HG03039 (cell line): ENCODE measurements at regions not wholly inside any gene's neighbourhood (a gene's known extent, or its start where the extent isn't known, plus 50 kb on each side); places are given as distances from the start of the nearest gene placed in this dataset.
"Not testable (repeated sequence)": the region's sequence is repeated elsewhere in the genome, so short reads cannot be mapped to it uniquely, and the experiment has no call there.

ENCODE experiments used
- ATAC-seq: cut with Tn5 transposase; IDR thresholded peaks from one replicate; pipeline ENCODE4 v1.9.1; 2021; ENCODE audit warnings: mild to moderate bottlenecking, moderate library complexity; ENCODE audit not compliant: unreplicated experiment

DNA sequence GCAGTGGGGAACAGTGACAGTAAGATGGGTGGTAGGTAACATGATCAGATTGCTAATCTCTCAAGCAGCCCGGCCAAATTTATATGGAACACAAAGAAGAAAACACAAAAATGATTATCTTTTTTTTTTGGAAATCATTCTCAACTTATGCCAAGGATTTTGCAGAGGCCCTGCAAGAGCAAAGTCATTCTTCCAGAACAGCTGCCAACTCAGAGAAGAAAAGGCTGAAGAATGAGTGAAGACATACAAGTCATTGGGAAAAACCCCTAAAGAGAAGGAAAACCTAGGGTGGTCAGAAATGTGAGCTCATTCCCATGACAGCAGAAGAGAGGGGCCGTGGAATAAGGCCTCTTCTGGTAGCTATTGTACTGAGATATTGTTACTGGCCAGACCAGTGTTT lies 246.7 kb downstream of the SHOX2 start:
- ATAC-seq = no peak

GRCh38 chr3:157858821-157859220 lies 247.4 kb downstream of the SHOX2 start:
- no peak for ATAC-seq

DNA sequence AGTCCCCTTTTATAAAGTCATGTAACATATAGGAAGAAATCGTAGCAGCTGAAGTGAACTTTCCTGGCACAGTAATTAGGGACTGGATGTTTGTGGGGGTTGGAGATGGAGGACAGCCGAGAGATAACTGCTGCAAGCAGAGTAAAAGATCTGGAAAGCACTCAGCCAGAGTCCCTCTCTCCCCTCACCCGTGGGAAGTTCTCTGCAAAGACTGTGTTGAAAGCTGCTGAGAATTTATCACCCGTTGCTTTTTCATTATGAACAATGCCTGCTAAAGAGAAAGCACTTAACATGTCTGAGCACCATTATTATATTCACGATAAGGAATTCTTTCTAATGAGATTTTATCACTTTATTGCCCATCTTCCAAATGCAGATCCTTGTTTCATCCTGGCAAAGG lies 248.8 kb downstream of the SHOX2 start:
- ATAC-seq = no peak

GRCh38 chr3:157856078-157856939 lies 249.9 kb downstream of the SHOX2 start:
- ATAC-seq = no peak

DNA sequence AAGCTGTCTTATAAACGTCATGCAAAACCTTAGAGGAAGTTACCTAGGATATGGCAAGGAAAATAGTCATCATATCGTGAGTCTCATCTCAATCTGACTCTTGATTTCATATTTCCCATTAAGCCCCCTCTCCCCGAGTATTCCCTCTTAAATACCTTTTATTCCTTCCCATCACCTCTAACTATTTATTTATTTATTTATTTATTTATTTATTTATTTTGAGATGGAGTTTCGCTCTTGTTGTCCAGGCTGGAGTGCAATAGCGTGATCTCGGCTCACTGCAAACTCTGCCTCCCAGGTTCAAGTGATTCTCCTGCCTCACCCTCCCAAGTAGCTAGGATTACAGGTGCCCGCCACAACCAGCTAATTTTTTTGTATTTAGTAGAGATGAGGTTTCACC lies 260.4 kb downstream of the SHOX2 start:
- not testable (repeated sequence) for ATAC-seq

DNA sequence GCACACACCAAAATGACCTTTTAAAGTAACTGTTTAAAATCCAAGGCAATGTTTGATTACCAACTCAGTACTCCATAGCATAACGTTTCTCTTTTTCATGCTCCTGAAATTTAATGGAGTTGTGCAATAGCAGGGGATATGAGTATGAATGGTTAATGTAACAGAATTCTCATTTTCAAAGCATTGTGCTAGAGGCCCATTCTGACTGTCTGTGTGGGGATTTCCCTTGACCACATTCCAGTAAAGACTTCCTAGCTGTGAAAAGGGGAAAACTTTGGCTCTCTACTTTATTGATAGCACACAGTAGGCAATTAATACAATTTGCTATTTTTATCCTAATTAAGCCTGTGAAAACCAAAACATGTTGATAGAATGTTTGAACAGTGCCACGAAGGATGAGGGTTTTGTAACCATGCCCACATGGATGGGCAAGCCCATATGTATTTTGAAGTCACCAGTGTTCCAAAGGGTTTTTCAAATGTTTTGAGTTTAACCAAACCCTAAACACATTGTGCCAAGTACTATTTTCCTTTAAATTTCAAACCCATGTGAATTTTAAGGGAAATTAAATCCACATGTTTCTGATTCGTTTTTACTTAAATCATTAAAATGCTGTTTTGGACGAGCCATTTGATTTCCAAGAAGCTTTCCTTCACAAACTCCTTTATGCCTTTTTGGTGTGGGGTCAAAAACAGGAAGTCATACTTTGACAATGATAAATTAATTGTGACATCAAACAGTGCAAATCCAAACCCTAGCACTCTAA lies 261.2 kb downstream of the SHOX2 start:
- ATAC-seq = no peak

DNA sequence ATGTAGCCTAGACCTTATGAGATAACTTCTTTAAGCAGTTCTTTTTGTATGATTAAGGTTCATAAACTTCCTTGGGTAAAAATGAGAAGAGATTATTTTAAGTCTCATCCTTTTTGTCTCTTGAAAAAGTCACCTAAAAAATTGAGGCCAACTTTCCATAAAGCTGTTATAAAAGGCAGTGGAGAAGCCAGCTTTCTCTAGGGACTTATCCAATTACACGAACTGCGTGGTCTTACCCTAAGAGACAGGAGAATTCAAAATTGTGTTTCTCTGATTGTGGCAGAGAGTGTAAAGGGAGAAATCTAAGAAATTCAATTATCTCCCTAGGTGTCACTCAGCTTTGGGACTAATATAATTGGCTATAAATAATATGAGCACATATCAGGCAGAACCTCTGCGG lies 262.0 kb downstream of the SHOX2 start:
- no peak for ATAC-seq

DNA sequence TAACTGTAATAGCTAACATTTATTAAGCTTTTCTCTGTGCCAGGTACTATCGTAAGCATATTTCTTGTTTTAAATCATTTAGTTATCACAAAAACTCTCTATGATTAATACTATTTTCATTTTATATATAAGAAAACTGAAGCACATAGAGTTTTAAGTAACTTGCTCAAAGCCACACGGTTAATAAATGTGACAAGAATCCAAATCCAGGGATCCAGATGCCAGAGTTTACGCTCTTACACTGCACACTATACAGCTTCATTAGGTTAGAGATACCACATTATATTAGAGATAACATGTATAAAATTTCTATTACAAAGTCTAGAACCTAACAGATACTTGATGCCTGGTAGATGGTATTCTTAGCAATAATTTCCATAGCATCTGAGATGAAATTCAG lies 265.2 kb downstream of the SHOX2 start:
- ATAC-seq = no peak

- no peak for ATAC-seq
Observed at GRCh38 chr3:157840564-157840963, 265.7 kb downstream of the SHOX2 start.

DNA sequence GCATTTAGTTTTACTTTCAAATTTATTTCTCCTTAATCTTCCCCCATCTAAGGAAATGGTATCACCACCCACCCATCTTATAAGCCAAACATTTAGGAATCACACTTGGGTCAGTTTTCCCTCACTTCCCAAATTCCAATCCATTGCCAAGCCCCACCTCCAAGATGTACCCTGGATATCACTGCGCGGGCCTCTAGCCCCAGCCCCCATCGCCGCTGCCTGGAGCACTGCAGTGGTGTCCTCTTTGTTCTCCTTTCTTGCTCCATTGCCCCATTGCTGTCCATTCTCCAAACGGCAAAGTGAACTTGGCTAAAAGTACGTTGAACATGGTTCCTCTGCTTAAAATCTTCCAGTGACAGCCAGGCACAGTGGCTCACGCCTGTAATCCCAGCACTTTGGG lies 267.8 kb downstream of the SHOX2 start:
- ATAC-seq = no peak

GRCh38 chr3:157837336-157837735 lies 268.9 kb downstream of the SHOX2 start:
- no peak for ATAC-seq

- no peak for ATAC-seq
Observed at GRCh38 chr3:157836022-157836421, 270.2 kb downstream of the SHOX2 start.

- no peak for ATAC-seq
Observed at GRCh38 chr3:157832588-157832987, 273.6 kb downstream of the SHOX2 start.

DNA sequence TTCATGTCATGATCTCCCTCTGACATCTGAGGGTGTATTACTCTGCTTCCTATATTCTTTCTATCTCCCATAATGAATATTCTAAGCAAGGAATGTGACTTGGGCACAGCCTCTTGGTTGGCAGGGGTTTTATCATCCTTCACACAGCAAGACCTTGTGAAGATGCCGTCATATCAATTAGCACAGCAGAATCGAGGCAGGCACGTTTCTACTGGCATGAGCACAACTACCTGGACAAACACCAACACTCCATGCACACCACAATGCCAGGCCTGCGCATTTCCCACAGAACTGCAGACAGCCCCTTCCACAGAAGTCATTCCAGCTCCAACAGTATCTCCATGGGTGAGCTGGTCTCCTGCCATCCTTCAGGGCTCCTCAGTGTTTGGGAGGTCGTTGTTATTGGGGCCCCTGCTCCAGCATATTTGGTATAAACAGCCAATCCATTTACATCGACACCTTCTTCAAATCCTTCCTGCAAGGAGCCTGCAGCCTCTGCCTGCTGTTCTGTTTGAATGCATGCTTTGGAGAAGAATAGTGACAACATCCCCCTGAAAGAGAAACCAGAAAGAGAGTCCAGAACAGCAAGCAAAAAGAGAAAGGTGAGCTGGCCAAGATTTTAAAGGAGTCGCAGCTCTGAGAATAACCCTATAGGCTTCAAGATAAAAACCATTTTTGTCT lies 275.5 kb downstream of the SHOX2 start:
- ATAC-seq = no peak

- ATAC-seq = no peak
Observed at GRCh38 chr3:157829786-157830185, 276.4 kb downstream of the SHOX2 start.

DNA sequence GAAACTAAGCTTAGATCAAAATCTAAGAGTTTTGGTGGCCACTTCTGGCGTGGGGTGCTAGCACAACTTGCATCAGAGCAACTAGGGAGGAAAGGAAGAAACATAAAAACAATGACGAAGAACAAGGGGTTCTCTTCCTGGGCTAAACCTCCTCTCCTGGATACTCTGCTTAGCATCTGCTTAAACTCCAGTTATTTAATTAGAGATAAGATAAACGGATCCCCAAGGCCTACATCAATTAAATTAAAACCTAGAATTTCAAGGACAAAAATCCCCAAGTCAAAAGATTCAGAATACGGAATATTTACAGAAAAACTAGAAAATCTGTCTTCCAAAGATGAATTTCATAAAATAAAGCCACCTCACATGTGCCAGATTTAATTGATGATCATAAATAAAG lies 281.9 kb downstream of the SHOX2 start:
- ATAC-seq = no peak

DNA sequence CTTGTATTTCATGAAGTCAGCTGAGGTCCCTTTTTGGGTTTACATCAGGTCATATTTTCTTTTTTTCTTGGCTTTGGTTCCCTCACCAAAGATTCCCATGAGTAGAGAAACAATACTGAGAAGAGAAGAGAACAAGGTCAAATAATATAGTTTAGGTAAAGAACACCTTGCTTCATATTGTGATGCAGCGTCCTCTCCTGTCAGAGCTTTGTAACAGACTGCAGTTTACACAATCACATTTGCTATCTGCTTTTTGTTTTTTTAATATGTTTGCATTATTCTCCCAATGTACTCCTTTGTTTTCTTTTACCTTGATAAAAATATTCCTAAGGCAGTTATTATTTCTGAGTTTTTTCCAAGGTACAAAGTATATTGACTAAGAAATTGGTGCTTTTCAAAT lies 283.2 kb downstream of the SHOX2 start:
- ATAC-seq = no peak

DNA sequence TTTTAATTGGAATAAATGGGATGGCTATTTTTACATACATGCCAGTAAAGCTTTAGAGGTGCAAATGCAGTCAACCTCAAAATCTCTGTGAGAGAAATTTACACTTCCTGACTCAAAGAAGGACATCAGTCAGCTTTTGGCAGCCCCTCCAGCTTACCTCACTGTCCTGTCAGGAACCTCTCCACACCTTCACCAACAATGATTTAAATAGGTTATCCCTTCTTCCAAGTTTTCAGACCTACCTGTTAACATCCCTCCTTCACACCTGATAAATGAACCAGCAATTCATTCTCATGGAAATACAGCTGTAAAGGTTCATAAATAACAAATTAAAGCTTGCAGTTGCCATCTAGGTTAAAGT lies 286.1 kb downstream of the SHOX2 start:
- ATAC-seq = no peak

DNA sequence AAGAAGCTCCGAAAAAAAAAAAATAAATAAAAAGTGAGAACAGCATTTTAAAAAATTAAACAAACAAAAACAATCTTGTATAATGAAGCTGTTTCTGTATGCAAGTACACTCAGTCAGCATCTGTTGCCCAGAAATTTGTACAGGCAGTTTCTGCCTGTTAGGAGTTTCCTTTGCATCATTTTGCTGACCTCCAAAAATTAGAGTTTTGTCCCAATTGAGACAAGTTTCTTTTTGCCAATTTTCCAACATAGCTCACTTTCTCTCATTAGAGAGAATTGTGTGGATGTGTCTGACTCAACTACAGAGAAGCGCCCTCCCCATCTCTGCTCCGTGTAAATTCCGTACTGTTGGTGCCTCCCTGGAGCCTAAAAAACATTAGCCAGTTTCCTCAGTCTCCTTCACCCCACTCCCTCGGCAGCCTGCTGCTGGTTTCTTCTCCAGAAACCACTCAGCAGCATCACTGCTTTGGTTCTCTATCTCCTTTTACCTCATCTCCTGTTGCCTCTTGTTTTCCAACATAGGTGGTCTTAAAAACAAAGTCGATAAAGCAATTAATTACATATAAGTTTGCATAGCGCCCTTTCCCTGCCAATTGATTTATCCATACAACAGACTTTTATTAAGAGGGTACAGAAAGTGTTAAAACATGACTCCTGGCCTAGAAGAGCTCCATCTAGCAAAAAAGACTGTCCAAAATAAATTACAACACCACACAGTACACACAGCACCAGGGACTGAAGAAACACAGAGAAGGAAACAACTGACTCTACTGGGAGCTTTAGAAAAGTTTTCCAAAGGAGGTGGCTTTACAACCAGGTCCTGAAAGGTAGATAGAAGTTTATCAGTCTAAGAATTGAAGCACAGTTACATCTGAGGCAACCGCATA lies 286.7 kb downstream of the SHOX2 start:
- no peak for ATAC-seq

GRCh38 chr3:157816896-157817295 lies 289.3 kb downstream of the SHOX2 start:
- ATAC-seq = no peak

DNA sequence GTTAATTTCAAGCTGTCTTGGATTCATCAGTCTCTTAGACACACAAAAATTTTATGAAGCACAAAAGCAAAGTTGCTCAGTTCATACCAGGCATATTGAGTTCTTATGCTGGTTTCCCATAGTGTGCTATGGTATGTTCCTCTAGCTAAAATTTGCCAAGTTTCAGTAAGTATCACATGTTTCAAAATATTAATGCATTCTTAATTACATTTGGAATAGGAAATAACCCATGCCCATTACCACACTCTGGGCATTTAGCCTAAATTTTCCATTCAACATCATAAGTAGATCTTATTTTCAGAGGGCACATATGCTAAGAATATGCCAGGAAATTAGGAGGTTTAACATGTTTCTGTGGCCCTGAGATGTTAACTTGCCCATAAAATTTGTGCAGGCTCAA lies 289.9 kb downstream of the SHOX2 start:
- ATAC-seq = no peak
